ENCODE measurements at regions not wholly inside any gene's neighbourhood (a gene's known extent, or its start where the extent isn't known, plus 50 kb on each side); places are given as distances from the start of the nearest gene placed in this dataset.
A peak's percentile ranks its signal among the peaks of the same experiment; 100 is the strongest.
"Not testable (repeated sequence)": the region's sequence is repeated elsewhere in the genome, so short reads cannot be mapped to it uniquely, and the experiment has no call there.

DNA sequence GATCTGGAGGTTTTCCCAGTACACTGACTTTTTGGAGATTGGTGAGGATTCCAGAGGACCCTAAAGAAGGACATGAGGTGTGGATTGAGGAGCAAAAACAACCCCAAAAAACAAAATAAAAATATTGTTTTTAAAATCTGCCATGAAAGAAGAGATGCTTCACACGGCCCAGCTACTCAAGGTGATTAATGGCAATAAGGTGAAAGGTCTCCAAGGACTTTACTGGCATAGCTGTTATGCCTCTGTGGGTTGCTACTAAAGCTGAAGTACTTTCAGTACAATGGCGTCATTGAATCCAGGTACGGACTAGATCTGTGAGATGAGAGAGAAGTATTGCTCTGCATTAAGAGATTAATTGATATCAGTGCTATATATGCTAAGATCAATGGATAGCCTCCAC lies 606.4 kb downstream of the TDRD15 start:
- DNase-seq, result no peak

DNA sequence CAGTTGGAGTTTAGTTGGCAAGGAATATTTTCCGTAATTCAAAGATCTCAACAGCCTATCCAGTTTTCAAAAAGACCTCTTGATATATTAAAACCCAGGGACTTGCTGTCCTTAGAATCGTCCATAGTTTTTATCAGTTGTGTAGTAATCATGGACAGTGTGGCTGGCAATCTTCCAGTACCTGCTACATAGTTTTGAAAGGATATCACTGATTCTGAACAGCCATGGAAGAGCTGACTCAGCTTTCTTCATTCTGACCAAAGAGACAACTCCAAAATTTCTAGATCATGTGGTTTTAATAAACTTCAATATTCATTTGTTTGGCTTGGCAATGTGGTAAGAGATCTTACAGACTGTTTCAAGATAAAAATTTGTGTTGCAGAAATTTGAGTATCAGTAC lies 616.7 kb downstream of the TDRD15 start:
- DNase-seq, result no peak

DNA sequence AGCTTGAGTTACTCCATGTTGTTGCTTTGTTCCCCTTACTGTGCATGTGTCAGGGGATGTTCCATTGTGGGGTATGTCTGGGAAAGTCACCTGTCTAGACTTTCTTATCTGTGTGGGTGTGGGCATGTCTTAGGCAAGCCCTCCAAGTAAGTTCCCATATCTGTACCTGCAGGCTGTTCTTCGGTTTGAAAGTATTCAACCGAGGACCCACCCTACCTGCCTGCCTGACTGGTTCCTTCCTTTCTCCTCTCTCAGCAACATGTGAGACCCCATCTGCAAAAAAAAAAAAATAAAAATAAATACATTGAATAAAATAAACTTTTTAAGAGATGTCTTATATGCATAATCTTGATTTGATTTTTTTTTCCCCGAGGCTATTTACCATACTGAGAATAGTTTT lies 622.7 kb downstream of the TDRD15 start:
- no peak for DNase-seq

DNA sequence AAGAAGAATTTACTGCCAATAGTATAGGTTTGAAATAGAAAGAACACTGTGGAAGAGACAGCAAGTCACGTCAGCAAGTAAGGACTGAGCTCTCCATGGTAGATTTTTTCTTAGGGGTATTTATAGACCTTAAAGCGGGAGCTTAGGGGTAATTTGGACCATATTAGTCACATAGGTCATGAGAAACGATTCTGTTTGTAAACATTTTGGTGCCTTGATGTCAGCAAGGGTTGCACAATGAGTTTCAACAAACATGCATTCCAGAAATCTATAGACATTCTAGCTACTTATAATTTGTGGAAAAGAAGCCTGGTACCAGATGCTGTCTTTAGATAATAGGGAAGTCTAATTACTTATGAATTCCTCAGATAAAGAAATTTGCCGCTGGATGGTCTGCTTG lies 624.7 kb downstream of the TDRD15 start:
- no peak for DNase-seq

DNA sequence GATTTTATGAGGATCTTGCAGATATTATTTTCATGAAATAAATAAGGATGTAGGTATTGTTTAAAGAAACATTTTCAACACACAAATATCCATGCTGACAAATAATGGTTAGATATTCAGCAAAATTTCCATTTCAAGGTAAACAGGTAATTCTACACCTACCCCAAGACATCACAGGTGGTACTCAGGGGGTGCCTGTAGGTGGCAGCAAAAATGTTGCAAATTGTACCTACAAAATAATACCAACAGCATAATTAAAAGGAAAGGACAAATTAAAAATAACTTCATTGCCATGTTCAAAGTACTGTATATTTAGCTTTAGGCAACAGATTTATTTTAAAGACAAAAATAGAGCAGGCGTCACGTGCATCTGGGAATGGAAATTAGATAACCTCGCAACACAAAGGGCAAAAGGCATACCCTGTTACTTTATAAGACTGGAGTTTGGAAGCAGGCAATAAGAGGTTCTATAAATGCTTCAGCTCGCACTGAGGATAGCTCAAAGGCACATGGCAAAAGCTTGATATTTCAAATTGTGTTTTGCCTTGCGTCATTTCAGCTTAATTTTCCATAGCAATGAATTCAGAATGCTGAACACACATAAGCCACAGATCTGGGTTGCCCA lies 630.5 kb downstream of the TDRD15 start:
- DNase-seq, result peak; percentile 22 to 43

DNA sequence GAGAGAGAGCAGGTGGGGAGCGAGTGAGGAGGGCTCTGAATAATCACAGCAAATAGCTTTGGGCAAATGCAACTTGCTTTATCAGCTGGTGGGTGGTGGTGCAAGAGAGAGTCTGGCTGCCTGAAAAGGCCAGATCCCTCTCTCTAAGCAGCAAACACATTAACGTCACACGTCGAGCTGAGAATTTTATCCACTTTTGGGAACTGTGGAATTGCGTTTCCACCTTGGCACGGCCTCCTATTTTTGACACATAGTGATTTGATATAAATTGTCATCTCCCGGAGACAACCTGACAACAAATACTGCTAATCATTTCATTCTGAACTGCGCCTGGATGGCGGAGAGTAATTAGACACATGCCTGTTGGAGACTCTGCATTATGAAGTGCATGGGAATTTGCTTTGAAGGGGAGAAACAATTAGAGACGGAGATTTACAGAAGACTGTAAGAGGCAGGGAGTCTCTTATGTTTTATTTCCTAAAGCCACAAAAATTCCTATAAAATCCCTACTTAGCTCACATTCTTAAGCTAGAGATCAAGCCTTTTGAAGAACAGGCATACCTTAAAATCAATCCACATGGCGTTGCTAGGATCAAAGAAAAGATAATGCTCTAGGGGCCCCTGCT lies 634.1 kb downstream of the TDRD15 start:
- peak in 1 of 2 experiments; percentile 18 for DNase-seq

DNA sequence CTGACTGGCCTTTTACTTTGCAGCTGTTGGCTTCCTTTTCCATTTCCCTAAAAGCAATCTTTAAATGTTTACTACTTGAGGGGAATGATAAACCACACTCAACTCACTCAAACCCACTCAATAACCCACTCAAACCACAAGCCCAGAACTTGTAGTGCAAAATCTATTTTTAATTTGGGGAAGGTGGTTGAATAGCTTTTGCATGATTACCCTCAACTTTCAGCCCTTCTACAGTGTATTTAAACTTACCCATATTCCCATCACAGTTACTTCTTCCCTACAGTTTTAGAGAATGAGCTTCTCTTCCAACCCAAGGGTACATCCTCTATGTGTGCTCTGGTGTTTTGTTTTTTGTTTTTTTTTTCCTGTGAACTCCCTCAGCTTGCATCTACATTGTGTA lies 636.1 kb downstream of the TDRD15 start:
- DNase-seq, result no peak

DNA sequence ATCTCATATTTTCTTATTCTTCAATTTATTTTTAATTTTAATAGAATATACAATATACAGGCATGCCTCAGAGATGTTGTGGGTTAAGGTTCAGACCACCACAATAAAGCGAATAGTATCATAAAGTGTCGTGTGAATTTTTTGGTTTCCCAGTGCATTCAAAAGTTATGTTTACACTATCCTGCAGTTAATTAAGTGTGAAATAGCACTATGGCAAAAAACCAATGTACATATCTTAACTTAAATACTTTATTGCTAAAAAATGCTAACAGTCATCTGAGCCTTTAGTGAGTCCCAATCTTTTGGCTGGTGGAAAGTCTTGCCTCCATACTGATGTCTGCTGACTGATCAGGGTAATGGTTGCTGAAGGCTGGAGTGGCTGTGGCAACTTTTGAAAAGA lies 637.6 kb downstream of the TDRD15 start:
- no peak for DNase-seq

DNA sequence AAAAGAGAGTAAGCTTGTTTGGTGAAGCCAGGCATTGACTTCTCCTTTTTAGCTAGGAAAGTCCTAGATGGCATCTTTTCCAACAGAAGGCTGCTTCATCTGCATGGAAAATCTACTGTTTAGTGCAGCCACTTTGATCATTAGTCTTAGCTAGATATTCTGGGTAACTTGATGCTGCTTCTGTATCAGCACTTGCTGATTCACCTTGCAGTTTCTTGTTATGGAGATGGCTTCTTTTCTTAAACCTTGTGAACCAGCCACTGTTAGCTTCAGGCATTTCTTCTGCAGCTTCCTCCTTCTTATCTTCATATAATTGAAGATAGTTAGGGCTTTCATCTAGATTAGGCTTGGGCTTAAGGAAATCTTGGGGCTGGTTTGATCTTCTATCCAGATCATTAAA lies 639.7 kb downstream of the TDRD15 start:
- no peak for DNase-seq

DNA sequence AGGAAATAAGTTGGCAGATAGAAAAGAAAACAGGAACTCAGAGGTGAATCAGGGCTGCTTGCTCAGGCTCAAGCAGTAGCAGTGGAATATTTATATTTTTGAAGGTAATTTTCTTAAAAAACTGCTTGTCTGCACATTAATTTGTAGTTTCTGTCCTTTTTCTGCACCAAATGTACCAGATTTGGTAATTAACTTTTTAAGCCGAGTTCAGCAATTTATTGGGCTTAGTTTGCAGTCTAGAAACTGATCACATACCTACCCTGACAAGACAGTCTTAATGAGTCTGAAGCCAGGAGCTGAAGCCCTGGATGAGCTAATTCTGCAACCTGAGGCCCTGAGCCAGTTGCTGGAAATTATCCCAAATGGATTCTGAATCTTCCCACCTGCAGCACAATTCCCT lies 647.0 kb downstream of the TDRD15 start:
- DNase-seq, result no peak

DNA sequence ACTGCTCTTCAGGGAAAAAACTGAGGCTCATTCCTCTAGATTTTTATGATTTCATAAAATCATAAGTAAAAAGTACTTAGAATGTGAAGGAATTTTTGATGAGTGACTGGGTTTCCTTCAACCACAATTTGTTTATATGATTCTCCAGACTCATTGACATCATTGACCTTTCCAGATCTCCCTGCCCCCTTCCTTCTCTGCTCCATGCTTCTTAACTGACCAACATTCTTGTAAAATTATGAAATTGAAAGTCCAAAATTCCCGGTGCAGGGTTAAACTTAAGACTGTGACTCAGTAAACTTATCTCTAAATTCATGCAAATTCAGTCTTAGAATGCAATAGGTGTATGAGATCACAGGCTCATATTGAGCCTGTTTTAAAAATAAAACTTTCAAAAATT lies 648.9 kb downstream of the TDRD15 start:
- DNase-seq, result no peak

DNA sequence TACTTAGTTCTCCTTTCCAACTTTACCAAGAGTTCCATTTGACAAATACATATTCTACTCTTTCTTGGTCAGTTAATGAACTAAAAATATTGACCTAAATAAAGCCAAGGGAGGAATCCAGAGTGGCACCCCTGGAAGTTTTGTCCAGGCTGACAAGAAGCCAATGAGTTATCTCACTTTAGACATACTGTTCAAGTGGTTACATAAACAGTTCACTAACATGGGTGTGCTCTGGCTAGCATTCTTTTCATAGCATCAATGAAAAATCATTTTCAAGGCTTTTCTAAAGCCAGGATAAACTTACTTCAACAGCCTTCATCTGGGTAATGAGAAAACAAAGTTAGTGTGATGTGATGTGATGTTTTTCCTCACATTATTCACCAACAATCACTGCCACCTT lies 649.4 kb downstream of the TDRD15 start:
- no peak for DNase-seq

DNA sequence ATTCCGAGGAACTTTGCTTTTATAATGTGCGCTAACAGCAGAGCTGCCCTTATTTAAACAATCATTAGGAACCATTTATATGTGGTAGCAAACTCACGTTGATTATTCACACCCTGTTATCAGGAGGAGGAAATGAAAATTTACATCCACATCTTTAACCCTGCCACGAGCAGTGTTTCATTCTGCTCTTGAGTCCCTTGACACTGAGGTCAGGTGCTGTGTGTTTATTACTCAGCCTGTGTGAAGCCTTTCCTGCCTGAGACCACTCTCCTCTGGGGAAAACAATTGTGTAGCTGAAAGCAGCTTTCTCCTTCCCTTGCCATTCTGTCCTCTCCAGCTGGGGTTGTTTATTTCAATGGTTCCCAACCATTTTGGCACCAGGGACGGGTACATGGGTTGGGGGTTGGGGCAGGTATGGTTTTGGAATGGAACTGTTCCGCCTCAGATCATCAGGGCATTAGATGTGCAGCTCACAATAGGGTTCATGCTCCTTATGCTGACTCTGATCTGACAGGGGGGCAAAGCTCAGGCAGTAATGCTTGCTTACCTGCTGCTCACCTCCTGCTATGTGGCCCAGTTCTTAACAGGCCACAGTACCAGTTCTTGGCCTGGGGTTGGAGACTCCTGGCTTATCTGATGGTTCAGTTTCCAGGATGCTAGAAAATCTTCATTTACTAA lies 651.1 kb downstream of the TDRD15 start:
- DNase-seq, result peak in 1 of 2 experiments; percentile 59

DNA sequence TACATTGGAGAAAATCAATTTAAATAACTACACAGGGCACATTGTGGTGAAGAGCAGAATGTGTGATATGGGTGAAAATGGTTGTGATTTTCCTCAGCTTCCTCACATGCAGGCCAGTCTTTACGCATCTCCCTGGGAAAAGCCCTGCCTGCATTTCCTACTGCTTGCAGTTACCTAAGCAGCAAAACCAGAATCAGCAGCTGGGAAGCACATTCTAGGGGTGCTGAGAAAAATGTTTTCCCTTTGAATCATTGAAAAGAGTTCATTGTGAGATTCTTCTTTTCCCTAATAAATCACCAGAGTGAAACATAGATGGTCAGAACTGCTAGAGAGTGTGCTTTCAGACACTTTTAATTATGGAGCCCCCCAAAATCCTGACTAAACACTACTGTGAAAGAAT lies 656.0 kb downstream of the TDRD15 start:
- DNase-seq, result no peak

DNA sequence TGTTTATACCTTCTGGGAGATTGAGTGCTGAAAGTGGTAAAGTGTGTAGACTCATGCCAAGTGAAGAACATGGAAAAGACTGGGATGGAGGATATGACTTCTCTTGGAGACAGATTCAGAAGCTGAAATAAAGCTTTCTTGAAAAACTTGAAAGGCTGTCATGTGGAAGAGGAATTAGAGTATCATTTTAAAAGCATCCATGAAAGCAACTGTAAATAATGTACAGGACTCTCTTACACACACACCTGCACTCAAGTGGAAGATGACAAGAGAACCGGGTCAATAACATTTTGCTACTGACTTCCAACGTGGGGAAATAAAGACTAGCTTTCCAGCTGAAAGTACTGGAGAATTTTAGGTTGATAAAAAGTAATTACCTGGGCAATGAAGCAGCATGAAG lies 658.2 kb downstream of the TDRD15 start:
- DNase-seq, result no peak

DNA sequence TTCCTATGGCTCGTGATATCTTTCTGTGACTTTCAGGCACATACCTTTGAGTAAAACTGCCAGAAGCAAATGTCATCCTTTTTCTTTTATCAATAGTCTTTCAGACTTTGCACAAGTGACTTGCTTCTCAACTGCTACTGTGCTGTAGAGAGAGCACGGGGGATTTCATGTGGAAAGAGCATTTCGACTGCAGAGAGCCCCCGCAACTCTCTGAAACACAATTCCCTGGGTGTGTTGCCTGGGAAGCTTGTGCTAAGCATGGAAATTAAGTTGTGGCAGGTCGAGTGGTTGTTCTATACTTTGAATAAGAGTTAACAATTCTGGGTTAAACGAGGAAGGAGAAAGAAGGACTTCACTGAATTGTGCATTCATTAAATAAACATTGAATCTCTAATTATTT lies 659.1 kb downstream of the TDRD15 start:
- no peak for DNase-seq

DNA sequence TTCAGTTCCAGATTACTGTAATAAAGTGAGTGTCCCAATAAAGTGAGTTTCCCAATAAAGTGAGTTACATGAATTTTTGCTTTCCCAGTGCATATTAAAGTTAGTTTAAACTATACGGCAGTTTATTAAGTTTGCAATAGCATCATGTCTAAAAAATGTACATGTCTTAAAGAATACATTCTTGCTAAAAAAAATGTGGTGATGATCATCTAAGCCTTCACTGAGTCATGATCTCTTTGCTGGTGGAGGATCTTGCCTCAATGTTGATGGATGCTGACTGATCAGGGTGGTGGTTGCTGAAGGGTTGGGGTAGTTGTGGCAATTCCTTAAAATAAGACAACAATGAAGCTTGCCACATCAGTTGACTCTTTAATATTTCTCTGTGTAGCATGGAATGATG lies 664.2 kb downstream of the TDRD15 start:
- DNase-seq, result no peak

DNA sequence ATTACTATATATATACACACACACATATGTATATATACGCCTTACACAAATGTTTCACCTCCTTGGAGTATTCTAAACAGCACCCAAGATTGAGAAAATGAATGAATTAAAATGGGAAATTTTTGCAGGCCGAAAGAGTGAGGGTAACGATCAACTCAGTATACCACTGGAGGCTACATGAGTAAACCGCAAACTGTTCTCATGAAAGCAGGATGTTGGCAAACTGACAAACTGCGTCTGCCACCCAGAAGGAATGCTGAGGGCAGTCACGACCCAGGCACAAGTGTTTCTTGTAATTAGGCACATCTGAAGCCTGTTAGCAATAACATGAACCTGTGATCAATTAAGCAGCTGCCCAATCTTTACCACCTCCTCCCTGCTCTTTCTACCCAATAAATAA lies 666.5 kb downstream of the TDRD15 start:
- DNase-seq, result not testable (repeated sequence)

DNA sequence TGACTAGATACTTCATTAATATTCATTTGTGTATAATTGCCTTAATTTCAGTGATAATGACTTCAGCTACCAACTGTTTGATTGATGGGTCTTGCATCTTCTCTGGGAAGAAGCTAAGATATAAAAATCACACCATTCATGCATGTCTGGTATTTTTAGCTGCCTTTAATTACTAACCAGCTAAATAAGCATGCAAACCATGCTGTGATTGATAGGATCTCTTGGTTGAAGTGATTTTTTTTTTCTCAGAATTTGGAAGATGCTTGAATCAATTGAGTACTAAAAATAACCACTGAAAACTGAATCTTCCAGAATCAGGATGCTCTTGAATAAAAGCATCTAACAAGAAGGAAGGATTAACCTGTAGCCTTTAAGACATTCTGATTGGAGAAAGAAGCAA lies 668.8 kb downstream of the TDRD15 start:
- no peak for DNase-seq

DNA sequence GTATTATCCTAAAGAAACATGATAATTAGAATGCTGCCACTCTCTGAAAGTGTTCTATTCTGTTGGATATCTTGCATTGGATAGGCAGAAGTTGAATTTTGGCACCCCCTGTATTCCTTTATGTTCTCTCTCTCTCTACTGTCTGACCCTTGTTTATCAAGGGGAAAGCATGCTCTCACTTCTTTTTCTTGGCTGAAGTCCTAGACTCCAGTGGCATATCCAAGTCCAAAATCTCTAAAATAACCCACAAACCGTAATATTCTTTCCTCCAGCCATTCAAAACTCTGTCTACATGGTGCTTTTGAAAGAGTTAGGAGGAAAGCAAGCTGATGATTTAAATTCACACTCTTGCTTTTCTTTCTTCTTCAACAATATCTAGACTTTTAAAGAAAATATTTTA lies 669.7 kb downstream of the TDRD15 start:
- no peak for DNase-seq

DNA sequence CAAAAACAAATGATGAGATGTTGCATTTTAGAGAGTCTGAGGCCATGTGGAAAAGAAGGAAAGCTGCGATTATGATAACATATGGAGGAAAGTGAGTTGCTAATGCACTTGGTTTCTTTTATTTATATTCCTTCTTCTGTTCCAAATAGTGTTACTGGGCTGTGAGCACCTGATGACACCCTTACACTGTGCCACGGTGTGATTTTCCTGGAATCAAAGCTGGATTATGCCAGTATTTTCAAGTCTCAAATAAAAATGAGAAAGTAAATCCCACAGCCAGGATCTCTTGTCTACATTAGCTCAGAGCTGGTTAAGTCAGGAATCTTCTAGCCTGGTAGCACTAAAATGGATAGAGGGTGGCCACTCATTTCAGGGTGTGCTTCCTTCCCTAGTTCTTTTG lies 670.8 kb downstream of the TDRD15 start:
- DNase-seq, result no peak

DNA sequence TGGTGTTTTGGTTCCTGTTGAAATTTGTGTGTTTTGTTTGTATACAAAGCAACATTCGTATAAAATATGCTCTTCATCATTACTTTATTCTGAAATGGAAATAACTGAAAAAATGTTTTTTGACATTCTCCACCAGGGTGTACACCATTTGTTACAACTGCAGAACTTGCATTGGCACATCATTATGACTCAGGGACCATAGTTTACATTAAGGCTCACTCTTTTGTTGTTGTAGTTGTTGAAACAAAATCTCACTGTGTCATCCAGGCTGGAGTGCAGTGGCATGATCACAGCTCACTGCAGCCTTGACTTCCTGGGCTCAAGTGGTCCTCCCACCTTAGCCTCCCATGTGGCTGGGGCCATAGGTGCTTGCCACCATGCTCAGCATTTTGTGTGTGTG lies 676.6 kb downstream of the TDRD15 start:
- DNase-seq, result no peak

DNA sequence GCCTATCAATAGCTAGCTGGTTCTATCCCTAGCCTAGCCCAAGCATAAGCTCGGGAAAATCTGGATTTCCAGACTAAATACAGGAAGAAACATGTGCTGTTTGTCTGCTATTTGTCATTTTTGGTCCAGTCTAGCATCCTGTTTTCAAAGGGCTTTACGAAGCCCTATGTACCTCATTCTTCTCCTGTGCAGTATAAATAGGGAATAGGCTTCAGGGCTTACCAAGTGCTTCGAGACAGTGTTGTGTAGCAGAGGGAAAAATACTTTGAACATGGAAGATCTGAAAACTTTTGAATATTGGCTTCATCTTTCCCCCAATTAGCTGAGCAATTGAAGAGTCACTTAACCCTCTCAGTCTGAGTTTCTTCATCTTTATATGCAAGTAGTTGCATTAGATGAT lies 679.8 kb downstream of the TDRD15 start:
- no peak for DNase-seq

DNA sequence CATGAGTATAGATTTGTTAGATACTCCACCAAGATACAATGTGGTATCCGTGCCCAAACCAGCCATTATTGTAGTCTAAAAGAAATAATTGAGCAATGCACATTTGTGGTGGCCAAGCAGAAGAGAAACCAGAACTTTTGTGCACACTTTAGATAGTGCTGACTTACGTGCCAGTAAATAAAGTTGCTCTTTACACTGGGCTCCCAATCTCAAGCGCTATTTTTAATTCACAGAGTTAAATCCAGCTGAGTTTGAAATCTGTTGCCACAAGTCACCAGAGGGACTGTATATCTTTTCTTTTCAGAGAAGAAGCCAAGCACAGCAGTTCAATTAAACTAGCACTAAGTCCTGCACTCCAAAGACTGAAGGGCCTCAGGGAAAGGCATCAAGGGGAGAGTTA lies 680.4 kb downstream of the TDRD15 start:
- no peak for DNase-seq

DNA sequence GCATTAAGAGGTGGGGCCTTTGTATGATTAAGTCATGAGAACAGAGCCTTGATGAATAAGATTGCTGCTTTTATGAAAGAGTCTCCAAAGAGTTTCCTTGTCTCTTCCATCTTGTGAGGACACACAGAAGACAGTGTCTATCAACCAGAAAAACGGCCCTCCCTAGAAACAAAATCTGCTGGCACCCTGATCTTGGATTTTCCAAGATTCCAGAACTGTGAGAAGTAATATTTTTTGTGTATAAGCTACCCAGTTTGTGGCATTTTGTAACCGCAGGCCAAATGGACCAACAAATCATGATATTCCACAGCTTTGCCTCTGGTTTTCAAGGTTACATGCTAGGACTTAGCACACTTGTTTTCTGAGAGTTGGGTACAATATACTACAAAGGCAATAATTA lies 687.8 kb downstream of the TDRD15 start:
- no peak for DNase-seq
